PC-9 (cell line): ENCODE measurements at regions not wholly inside any gene's neighbourhood (a gene's known extent, or its start where the extent isn't known, plus 50 kb on each side); places are given as distances from the start of the nearest gene placed in this dataset.

ENCODE experiments used
- BruUV-seq: library from RNA; stranded (reverse); fragments of 400-500 nt; replicated peaks from 2 replicates; lab custom pipeline; 2021; lab: Mats Ljungman, UMichigan
- CTCF ChIA-PET: fragments of 300-600 bp; sonication (Branson Sonifier 250); formaldehyde crosslinking; loops from one replicate; lab custom pipeline; 2022; ENCODE audit warnings: antibody characterized with exemption; lab: Charles Lee
- POLR2A ChIA-PET: fragments of 300-600 bp; sonication (Branson Sonifier 250); formaldehyde crosslinking; loops from one replicate; lab custom pipeline; 2022; ENCODE audit warnings: antibody characterized with exemption; ENCODE audit not compliant: unreplicated experiment; lab: Charles Lee
- DNase-seq, 2 experiments: peaks; one replicate each; pipeline versions ENCODE4 v3.0.0 to v3.0.0-alpha.2; 2015 to 2022; ENCODE audit warnings: mixed read lengths in 1 of 2
- H2AFZ ChIP-seq: fragments of 200-600 bp; sonication (generic); 2 replicates; pipeline ENCODE4 v1.8.1; 2017; ENCODE audit warnings: antibody characterized with exemption
- H3F3A ChIP-seq: fragments of 200-600 bp; sonication (generic); 2 replicates; pipeline ENCODE4 v1.8.1; 2017; ENCODE audit warnings: antibody characterized with exemption, mild to moderate bottlenecking, low read depth; ENCODE audit not compliant: insufficient read depth
- H3K27ac ChIP-seq: fragments of 200-600 bp; sonication (generic); 2 replicates; pipeline ENCODE4 v1.6.1; 2016; ENCODE audit warnings: mixed run types
- H3K27me3 ChIP-seq: fragments of 200-600 bp; sonication (generic); 2 replicates; pipeline ENCODE4 v1.6.1; 2016; ENCODE audit warnings: low read depth, mixed run types; ENCODE audit not compliant: insufficient read depth
- H3K36me3 ChIP-seq: fragments of 200-600 bp; sonication (generic); 2 replicates; pipeline ENCODE4 v1.6.1; 2016; ENCODE audit warnings: low read depth, mixed run types
- H3K4me1 ChIP-seq: fragments of 200-600 bp; sonication (generic); replicated peaks from 2 replicates; pipeline ENCODE4 v1.6.1; 2016; ENCODE audit warnings: mixed run types; ENCODE audit not compliant: insufficient read depth
- H3K4me2 ChIP-seq: fragments of 200-600 bp; sonication (generic); 2 replicates; pipeline ENCODE4 v1.6.1; 2017; ENCODE audit warnings: mixed run types
- H3K4me3 ChIP-seq: fragments of 200-600 bp; sonication (generic); 2 replicates; pipeline ENCODE4 v1.6.1; 2016; ENCODE audit warnings: mixed run types
- H3K79me2 ChIP-seq: fragments of 200-600 bp; sonication (generic); 2 replicates; pipeline ENCODE4 v1.6.1; 2017; ENCODE audit warnings: low read depth, mixed run types
- H3K9me2 ChIP-seq: fragments of 200-600 bp; sonication (generic); 2 replicates; pipeline ENCODE4 v1.8.1; 2017; ENCODE audit warnings: mild to moderate bottlenecking; ENCODE audit not compliant: insufficient read depth
- H3K9me3 ChIP-seq: fragments of 200-600 bp; sonication (generic); 2 replicates; pipeline ENCODE4 v1.8.1; 2016; ENCODE audit warnings: low read depth; ENCODE audit not compliant: insufficient read depth
- H4K20me1 ChIP-seq: fragments of 200-600 bp; sonication (generic); 2 replicates; pipeline ENCODE4 v1.8.1; 2017; ENCODE audit not compliant: insufficient read depth
- CTCF ChIP-seq: fragments of 200-600 bp; sonication (generic); conservative IDR thresholded peaks from 2 replicates; pipeline ENCODE4 v1.6.1; 2017; ENCODE audit warnings: mixed run types, antibody characterized with exemption, mild to moderate bottlenecking, moderate library complexity
- EZH2 ChIP-seq: fragments of 200-600 bp; sonication (generic); IDR thresholded peaks from 2 replicates; pipeline ENCODE4 v1.8.0; 2017; ENCODE audit warnings: antibody characterized with exemption, low read depth
- intact Hi-C: fragments of 100-400 bp; cut with micrococcal nuclease; formaldehyde crosslinking; loops from one replicate; pipeline ENCODE4 v1.10.0; 2022; ENCODE audit not compliant: unreplicated experiment

GRCh38 chr18:60950634-60951033 lies 382.6 kb upstream of the CDH20 start:
- TF ChIP-seq CTCF (no peak), EZH2 (no peak)
- no TSS peak for BruUV-seq
- no peaks in the 10 kb centered on the region for H3F3A ChIP-seq
- ChIA-PET CTCF (no interaction called here), POLR2A (no interaction called here)
- H4K20me1 ChIP-seq: no peaks in the 10 kb centered on the region
- no peaks in the 10 kb centered on the region for H3K4me1 ChIP-seq
- H3K9me2 ChIP-seq: no peaks in the 10 kb centered on the region
- DNase-seq: no peak
- H3K27ac ChIP-seq: no peak overlapping the region
- no peaks in the 10 kb centered on the region for H3K79me2 ChIP-seq
- no peaks in the 10 kb centered on the region for H3K9me3 ChIP-seq
- H3K36me3 ChIP-seq: no peaks in the 10 kb centered on the region
- no peak overlapping the region for H3K4me2 ChIP-seq
- no peaks in the 10 kb centered on the region for H3K27me3 ChIP-seq
- intact Hi-C loops: no loop called here
- H3K4me3 ChIP-seq: no peak overlapping the region
- H2AFZ ChIP-seq: no peak overlapping the region

- no peaks in the 10 kb centered on the region for H4K20me1 ChIP-seq
- ChIA-PET POLR2A (no interaction called here), CTCF (no interaction called here)
- no peak overlapping the region for H3K4me2 ChIP-seq
- no peak overlapping the region for H3K27ac ChIP-seq
- H3K9me3 ChIP-seq: no peaks in the 10 kb centered on the region
- no peaks in the 10 kb centered on the region for H3K36me3 ChIP-seq
- TF ChIP-seq CTCF: no peak
- no peak for TF ChIP-seq EZH2
- no peak for DNase-seq
- H3K4me1 ChIP-seq: no peaks in the 10 kb centered on the region
- no TSS peak for BruUV-seq
- no peaks in the 10 kb centered on the region for H3K27me3 ChIP-seq
- H3K79me2 ChIP-seq: no peaks in the 10 kb centered on the region
- no peaks in the 10 kb centered on the region for H3F3A ChIP-seq
- H3K9me2 ChIP-seq: no peaks in the 10 kb centered on the region
- H3K4me3 ChIP-seq: no peak overlapping the region
- H2AFZ ChIP-seq: no peak overlapping the region
- intact Hi-C loops: no loop called here
These were observed 382.1 kb upstream of the CDH20 start for GRCh38 chr18:60951091-60951490.

DNA sequence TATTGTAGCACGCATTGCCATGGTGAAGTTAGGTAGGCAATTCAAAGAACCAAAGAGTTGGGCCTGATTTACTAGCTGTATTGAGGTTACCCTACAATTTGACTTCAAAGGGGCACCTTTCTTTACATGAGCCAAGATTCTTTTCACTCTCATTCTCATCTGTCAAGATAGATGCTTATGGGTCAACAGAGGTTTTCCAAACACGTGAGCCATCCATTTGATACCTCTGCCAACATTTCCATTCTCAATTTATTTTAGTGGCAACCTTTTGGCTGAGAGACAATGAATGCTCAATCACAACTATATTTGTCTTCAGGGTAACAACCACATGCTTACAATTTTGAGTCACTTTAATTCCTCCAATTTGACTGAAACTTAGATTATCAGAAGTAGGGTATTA lies 370.6 kb upstream of the CDH20 start:
- H3K9me3 ChIP-seq: no peaks in the 10 kb centered on the region
- H3K4me1 ChIP-seq: no peaks in the 10 kb centered on the region
- CTCF ChIA-PET: no interaction called here
- BruUV-seq: no TSS peak
- no peaks in the 10 kb centered on the region for H3F3A ChIP-seq
- no peak for TF ChIP-seq CTCF
- no peak for TF ChIP-seq EZH2
- no peak overlapping the region for H3K4me2 ChIP-seq
- H4K20me1 ChIP-seq: no peaks in the 10 kb centered on the region
- intact Hi-C loops: no loop called here
- no peaks in the 10 kb centered on the region for H3K27me3 ChIP-seq
- H3K79me2 ChIP-seq: no peaks in the 10 kb centered on the region
- no peaks in the 10 kb centered on the region for H3K36me3 ChIP-seq
- no peak overlapping the region for H3K4me3 ChIP-seq
- H3K27ac ChIP-seq: no peak overlapping the region
- peaks cover 4% of the 10 kb centered on the region; the same call in 1 of the 2 replicates for H3K9me2 ChIP-seq
- POLR2A ChIA-PET: no interaction called here
- no peak overlapping the region for H2AFZ ChIP-seq
- DNase-seq: no peak
